HG03025 (cell line): ENCODE measurements at regions not wholly inside any gene's neighbourhood (a gene's known extent, or its start where the extent isn't known, plus 50 kb on each side); places are given as distances from the start of the nearest gene placed in this dataset.

ENCODE experiments used
- ATAC-seq: cut with Tn5 transposase; IDR thresholded peaks from one replicate; pipeline ENCODE4 v1.9.1; 2021; ENCODE audit warnings: mild to moderate bottlenecking, moderate library complexity; ENCODE audit not compliant: unreplicated experiment, low FRiP score

DNA sequence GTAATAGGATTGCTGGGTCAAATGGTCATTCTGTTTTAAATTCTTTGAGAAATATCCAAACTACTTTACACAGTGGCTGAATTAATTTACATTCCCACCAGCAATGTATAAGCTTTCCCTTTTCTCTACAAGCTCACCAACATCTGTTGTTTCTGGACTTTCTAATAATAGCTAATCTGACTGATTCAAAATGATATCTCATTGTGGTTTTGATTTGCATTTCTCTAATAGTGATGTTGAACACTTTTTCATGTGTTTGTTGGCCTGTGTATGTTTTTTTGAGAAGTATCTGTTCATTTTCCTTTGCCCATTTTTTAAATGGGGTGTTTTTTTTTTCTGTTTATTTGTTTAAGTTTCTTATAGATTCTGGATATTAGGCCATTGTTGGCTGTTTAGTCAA, 659.0 kb upstream of the GNPDA2 start:
- no peak for ATAC-seq

DNA sequence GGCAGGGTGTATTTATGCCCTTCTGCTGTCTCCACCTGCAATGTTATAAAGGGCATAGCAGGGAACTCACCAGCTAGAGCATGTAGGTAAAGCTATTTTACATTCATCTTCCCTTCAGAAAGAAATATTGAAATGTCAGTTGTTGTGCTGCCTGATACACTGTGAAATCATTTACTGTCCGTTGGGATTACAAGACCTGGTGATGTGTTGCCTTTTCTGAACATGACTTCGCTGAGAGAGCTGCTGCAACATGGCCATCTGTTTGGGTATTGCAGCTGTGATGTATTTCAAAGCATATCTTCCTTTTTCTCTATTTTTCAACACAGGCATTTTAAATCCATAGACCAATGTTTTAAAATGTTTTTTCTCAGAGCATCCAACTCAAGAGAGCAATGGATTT, 644.1 kb upstream of the GNPDA2 start:
- no peak for ATAC-seq

DNA sequence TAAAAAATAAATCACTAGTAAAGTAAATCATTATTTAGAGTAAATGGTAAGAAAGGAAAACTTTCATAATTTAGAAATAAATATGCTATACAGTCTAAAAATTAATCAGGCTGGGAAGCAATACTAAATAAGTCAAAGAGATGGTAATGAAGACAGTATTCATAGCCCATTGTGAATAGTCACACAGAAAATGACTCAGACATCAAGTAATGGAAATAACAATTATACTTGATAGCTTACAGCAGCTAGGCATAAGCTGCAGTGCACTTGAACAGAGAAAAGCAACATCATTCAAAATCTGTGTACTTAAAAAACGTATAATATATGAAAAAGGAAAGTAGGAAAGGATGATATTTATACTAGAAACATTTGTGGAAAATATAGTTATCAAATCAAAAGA, 642.5 kb upstream of the GNPDA2 start:
- no peak for ATAC-seq

DNA sequence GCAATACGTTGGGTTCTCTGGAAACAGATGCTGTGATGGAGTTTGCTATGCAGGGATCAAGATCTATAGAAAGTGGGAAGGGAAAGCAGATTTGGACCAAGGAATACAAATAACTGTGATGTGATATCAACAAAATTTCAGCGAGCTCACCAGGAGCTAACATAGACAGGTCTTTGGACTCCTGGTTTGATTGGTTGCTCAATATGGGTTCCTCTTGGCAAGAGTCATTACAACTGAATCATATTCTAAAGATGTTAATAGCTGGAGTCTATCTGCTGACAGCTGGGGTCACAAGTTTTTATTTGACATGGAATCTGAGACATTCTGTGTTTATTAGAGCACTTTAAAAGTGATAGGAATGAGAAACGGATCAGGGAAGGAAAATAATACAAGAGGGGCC, 637.6 kb upstream of the GNPDA2 start:
- ATAC-seq = no peak

DNA sequence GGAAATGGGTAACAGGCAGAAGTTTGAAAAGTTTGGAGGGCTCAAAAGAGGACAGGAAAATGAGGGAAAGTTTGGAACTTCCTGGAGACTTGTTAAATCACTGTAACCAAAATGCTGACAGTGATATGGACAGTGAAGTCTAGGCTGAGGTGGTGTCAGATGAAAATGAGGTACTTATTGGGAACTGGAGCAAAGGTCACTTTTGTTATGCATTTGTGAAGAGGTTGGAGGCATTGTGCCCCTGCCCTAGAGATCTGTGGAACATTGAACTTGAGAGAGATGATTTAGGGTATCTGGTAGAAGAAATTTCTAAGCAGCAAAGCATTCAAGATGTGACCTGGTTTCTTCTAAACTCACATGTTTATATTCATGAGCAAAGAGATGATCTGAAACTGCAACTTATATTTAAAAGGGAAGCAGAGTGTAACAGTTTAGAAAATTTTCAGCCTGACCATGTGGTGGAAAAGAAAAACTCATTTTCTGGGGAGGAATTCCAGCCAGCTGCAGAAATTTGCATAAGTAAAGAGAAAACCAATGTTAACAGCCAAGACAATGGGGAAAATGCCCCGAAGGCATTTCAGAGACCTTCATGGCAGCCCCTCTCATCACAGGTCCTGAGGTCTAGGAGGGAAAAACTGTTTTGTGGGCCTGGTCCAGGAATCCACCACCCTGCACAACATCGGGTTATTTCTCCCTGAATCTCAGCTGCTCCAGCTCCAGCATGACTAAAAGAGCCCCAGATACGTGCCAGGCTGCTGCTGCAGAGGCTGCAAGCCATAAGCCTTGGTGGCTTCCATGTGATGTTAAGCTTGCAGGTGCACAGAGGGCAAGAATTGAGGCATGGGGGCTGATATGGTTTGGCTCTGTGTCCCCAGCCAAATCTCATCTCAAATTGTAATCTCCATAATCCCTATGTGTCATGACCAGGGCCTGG, 632.5 kb upstream of the GNPDA2 start:
- no peak for ATAC-seq

DNA sequence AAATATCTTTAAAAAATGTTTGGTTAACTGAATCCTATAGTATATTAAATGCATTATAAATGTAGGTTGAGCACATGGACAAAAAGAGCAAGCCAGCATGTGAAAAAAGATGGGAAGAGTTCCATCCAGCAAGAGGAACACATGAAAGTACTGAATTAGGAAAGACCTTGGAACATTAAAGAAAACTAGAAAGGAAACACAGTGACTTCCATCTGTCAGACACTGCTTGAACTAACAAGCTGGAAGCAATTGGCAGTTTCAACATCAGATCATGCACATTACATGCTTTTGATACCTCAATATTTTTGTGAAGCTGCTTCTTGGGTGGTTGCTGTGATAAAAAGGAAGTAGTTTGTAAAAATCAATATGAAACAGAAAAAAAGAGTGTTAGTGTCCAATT, 626.8 kb upstream of the GNPDA2 start:
- no peak for ATAC-seq

DNA sequence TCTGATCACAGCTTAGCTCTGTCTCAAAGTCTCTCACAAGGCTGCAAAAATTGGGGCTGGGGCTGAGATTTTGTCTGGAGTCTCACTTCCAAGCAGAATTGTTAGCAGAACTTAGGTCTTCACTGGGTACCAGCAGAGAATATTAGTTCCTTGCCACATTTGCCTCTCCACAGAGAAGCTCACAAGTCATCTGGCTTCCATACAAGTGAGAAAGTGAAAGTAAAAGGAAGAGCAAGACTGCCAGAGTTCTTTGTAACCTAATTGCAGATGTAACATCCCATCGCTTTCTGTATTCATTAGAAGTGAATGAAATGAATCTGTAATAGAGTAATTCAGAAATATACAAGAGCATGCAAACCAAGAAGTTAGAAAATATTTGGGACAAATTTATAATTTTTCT, 624.1 kb upstream of the GNPDA2 start:
- ATAC-seq = peak; percentile 87

DNA sequence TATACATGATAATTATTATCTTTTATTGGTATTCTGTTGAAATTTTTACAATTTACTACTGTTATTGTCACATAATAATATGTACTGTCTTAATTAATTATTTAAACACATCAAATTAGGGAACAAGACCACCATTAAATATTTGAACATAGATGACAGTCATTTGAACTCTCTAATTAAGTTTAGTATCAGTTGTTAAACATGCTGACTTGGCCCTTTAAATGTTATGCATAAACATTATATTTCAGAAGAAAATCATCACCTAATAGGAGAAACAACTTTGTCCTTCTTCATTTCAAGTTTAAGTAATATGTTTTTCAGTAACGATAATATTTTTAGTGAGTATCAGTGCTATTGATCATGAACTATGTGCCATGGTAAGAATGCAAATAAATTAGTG, 623.5 kb upstream of the GNPDA2 start:
- no peak for ATAC-seq

DNA sequence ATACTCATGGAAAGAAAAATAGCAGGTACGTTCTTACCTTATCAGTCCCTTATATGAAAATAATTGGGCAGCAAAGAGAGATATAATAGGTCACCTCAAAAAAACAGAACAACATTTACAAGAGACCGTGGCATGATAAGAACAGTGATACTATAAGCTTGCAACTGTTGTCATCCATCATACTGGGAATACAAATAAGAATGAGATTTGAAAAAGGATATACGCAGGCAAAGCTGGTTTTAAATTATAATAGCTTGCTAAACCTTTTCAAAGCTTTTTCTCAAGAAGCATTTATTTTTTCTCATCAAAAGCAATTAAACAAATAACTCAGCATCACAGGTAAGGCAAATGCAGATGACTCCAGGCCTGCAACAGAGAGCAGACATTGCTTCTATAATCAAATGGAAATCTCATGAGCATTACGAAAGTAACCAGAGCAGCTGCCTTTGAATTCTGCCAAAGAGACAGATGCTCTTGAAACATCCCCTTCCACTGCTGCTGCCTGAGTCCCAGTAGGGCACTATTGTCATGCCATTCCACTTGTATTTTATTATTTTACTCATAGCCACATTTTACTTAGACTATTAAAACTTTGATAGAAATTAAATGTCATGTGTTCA, 620.6 kb upstream of the GNPDA2 start:
- ATAC-seq = no peak

DNA sequence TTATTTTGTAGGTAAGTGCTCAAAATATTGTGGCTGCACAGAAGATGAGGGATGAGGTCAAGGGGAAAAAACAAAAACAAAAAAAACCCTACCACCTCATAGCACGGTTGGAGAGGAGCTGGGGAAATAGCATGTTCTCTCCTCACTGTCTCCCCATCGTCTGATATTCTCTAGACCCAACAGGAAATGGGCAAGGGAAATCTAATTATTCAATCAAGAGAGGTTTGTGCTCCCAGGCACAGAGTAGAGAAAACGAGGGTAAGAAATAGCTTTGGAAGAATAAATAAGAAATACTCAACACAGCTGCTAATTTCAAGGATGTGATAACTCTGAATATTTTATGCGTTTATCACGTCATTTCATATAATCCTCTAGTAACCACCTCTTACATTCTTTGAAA, 619.2 kb upstream of the GNPDA2 start:
- no peak for ATAC-seq

DNA sequence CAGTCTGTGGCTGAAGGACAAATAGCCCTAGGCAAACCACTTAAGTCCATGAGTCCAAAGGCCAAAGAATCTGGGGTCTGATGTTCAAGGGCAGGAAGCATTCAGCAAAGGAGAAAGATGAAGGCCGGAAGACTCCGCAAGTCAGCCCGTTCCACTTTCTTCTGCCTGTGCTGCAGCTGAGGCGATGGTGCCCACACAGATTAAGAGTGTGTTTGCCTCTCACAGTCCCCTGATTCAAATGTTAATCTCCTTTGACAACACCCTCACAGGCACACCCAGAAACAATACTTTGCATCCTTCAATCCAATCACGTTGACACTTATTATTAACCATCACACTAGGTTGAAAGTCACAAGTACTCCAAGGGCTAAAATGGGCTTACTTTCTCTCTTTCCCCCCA, 605.4 kb upstream of the GNPDA2 start:
- no peak for ATAC-seq

DNA sequence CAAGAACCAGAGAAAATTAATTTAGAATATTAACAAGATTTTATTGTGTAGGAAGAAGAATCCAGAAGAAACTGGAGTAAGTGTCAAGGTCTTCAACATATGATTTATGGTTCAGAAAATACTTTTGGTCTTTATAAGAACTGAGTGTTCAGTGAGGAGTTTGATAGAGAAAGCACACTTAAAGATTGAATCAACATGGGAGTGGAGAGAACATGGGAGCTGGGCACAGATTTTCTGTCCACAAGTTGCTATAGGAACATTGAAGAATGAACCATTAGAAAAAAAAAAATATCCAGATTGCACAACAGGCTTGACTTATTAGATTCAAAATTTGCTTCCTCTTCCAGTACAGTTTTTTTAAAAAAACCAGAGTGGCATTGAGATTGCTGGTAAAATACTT, 601.2 kb upstream of the GNPDA2 start:
- no peak for ATAC-seq

DNA sequence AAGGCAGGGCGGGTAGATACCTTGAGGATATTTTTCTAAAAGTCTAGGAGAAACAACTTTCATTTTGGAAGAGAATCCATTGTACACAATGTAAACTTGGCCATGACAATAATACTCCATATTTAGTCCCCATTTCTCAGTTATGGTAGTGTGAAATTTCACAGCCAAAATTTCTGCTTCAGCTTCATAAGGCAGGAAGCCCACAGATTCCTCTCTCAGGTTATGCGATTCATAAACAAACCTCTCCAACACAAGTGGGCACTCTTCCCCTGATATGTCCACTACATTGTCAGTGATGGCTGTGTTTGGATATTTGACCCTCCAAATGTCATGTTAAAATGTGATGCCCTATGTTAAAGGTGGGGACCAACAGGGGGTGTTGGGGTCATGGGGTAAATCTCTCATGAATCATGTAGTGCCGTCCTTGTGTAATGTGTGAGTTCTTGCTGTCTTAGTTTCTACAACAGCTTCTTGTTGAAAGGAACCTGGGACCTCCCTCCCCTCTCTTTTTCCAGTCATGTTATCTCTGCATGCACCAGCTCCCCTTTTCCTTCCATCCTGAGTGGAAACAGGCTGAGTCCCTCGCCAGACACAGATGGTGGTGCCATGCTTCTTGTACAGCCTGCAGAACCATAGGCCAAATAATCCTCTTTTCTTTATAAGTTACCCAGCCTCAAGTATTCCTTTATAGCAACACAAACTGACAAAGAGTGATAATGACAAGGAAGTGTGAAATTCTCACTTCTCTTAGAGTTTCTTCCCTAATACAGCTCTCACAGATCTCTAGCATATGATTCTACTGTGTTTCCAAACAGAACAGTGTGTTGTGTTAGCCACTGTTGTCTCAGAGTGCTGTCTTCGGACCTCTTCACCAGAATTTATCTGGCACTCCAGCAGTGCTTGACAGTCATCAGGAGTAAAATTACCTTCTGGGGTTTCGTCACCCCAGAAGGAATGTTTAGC, 598.4 kb upstream of the GNPDA2 start:
- no peak for ATAC-seq

DNA sequence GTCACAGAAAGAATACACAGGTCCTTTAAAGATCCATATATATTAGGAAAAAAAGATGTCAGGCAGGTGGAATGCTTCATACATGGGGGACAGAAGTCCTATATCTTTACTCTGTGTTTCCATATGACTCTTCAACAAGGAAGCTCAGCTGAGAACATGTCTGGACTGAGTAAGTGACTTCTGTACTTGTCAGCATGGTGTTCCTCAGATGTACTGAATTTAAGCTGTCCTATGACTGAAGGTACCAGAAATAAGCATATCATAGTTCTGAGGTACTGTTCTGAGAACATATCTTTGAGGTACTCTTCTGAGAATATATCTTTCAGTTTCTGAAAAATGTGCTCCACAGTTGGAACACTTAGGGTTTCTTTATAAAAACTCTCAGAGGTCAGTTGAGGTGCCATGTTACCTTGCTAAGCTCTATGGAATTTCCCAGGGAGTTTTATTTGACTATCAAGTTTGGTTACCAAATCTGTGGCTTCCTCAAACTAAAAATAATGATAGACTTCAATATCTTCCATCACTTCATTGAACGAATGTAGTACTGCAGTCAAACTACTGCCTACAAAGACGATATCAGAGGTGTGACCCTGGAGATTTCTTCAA, 597.2 kb upstream of the GNPDA2 start:
- peak; percentile 63 for ATAC-seq

DNA sequence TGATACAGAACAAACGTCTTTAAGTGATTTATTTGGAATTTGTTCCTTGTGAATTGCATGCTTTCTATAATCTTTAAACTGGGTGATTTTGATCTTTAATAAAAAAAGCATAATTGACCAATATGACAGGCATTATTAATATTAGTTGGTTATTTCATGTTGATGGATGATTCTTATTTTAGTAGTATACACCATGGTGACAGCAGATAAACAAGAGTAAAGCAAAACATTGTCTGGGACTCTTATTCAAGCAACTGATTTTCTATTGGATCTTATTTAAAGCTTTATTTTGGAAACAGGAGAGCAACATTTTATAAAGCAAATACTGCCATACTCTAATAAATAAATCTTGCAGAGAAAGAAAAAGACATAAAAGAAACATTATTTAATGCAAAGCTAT, 591.4 kb upstream of the GNPDA2 start:
- no peak for ATAC-seq

DNA sequence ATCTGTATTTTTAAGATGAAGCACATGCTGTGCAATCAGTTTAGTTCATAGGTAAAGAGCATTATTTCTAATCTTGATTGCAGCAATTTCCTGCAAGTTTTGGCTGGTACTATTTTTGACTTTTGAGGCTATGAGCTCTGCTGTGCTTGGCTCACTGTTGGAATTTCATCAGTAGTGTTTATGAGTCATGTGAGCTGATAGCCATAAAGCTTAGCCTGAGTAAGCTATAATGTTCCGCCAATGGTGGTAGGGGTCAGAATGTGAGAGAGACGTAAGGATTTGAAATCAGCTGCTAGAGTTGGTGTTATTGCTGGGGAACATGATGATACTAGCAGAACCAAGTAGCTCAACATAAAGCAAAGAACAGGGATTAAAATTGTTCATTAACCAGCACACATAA, 590.9 kb upstream of the GNPDA2 start:
- no peak for ATAC-seq

DNA sequence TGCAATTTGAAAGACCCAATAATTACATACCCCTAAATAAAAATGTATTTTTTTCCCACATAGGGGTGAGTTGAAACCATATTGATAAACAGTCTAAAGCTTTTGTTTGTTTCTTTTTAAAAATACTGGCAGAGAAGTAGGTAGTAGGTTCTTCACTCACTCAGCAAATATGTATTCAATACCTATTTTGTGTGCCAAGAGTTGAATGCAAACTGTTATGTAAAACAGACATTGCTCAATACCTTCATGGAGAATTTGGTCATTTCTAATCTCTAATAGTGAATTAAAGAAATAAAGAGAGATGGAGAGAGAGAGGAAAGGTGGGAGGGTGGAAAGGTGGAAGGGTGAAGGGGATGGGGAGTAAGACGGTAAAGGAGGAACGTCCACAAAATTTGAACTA, 589.9 kb upstream of the GNPDA2 start:
- ATAC-seq = no peak

DNA sequence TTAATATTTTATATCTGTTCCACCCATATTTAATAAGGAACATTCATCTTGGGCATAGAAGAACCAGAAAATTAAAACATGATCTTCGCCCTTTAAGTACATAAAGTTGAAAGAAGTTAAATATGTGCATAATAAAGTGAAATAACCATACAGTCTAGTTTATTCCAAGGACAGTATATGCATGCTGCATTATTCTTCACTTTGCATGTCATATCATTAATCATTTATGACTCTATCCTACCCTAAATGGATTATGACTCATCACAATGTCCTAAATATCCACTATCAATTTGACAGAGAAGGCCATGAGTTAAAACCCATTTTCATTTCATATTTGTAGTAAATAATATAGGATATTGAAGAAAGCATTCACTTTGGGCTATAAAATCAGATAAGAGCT, 576.5 kb upstream of the GNPDA2 start:
- no peak for ATAC-seq

DNA sequence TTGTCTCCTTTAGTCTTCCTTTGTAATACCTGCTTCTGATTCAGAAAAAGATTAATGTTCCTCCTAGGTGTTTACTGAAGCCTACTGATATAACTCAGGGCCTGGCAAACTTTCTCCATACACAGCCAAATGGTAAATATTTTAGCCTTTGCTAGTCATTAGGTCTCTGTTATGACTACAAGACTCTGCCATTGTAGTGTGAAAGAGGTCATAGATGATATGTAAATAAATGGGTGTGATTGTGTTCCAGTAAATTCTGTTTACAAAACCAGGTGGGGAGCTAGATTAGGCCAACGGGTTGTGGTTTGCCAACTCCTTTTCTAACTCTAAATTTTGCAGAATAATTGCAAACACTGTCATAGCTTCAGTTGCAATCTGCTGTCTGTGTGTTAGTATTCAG, 568.1 kb upstream of the GNPDA2 start:
- ATAC-seq = no peak

DNA sequence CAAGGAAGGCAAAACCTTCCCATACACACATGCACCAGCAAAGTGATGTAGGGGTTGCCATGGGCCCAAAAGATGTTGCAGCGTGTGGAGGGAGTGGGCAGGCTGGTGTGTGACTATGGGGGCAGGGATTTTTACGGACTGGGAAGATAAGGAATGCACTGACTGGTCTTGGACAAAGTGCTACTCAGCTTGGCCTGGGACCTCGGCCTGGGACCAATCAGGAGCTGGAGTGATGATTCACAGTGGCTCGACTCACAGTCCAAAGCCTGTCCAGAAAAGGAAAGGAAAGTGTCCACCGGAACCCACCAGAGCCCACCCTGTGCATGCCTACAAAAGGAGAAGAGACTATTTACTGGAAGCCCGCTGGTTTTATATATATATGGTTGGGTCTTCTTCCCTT, 567.0 kb upstream of the GNPDA2 start:
- ATAC-seq = no peak

DNA sequence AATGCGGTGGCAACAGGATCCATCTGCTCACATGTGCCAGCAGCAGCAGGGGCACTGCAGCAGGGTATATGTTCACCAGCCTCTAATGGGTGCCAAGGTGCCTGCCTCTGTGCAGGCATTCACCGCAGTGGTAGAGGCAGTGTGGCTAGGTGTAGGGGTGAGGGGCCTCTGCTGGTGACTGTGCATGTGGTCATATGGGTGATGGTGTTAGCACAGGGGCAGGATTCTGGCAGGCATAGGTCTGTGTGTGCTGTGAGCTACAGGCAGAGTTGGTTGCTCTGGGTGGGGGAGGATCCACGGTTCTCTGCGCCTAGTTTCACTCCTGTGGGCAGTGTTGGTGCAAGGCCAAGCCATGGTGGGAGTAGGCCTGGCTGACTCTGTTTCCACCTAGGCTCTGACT, 566.5 kb upstream of the GNPDA2 start:
- no peak for ATAC-seq
